Heart left ventricle (tissue), 16 donors: ENCODE measurements at regions not wholly inside any gene's neighbourhood (a gene's known extent, or its start where the extent isn't known, plus 50 kb on each side); places are given as distances from the start of the nearest gene placed in this dataset.

Experiments
- ATAC-seq, 4 donors: fragments of 200-7000 bp; cut with Tn5 transposase; one replicate each; pipeline ENCODE4 v1.9.1; 2020 to 2022; ENCODE audit warnings: moderate library complexity in 4 of 4, mild to moderate bottlenecking in 3 of 4, moderate number of reproducible peaks in 1 of 4
- DNase-seq, 5 donors: peaks; one replicate each; pipeline ENCODE4 v3.0.0-alpha.2; 2020
- H3K27ac ChIP-seq, 12 donors: fragments of 200-600 bp; sonication (generic) in 4 of 12; one replicate each; pipeline versions ENCODE4 v1.5.0 to v1.8.0; 2016 to 2022; ENCODE audit warnings: mild to moderate bottlenecking in 2 of 12
- H3K27me3 ChIP-seq, 9 donors: fragments of 200-600 bp; sonication (generic) in 2 of 9; one replicate each; pipeline versions ENCODE4 v1.5.1 to v1.8.0; 2016 to 2022; ENCODE audit warnings: mild to moderate bottlenecking in 3 of 9
- H3K36me3 ChIP-seq, 9 donors: fragments of 200-600 bp; sonication (generic) in 2 of 9; one replicate each; pipeline versions ENCODE4 v1.5.0 to v1.8.0; 2018 to 2022; ENCODE audit warnings: mild to moderate bottlenecking in 2 of 9
- H3K4me1 ChIP-seq, 12 donors: fragments of 200-600 bp; sonication (generic) in 4 of 12; one replicate each; pipeline versions ENCODE4 v1.5.0 to v1.8.0; 2016 to 2022; ENCODE audit warnings: mild to moderate bottlenecking in 3 of 12
- H3K4me3 ChIP-seq, 12 donors: fragments of 200-600 bp; sonication (generic) in 4 of 12; one replicate each; pipeline versions ENCODE4 v1.5.0 to v1.8.0; 2017 to 2022; ENCODE audit warnings: mild to moderate bottlenecking in 9 of 12, moderate library complexity in 4 of 12
- H3K9me3 ChIP-seq, 12 donors: fragments of 200-600 bp; sonication (generic) in 4 of 12; one replicate each; pipeline versions ENCODE4 v1.5.0 to v1.8.0; 2016 to 2022; ENCODE audit warnings: mild to moderate bottlenecking in 1 of 12
- POLR2A ChIP-seq, 2 donors: fragments of 450-650 bp; IDR thresholded peaks; one replicate each; pipeline ENCODE4 v1.6.1; 2017; ENCODE audit warnings: antibody characterized with exemption in 2 of 2, mild to moderate bottlenecking in 2 of 2, moderate library complexity in 2 of 2
- WGBS, 4 donors: extraction: QIAGEN DNeasy Blood & Tissue Kit in 2 of 4; methylation state at CpG; one replicate each; pipeline versions ENCODE4 v1.1.5 to v1.1.7; 2013 to 2018; 5-methylcytosine and 5-hydroxymethylcytosine counted together
- intact Hi-C, 10 donors: fragments of 100-400 bp; cut with DNase I; formaldehyde crosslinking; loops; one replicate each; pipeline versions ENCODE4 v1.11.1 to v1.14.2; 2022
- TF ChIP-seq, protein P1 (sequence below), 12 donors: fragments of 200-600 bp; sonication (generic) in 4 of 12; IDR thresholded peaks; one replicate each; pipeline versions ENCODE4 v1.5.0 to v1.8.0; 2018 to 2022; ENCODE audit warnings: antibody characterized with exemption in 12 of 12, mild to moderate bottlenecking in 5 of 12
- donor health status: ischemic (EF 13 %, LVEDD 7.1; RV severe dilation, severe dysfunction).
- donor health status: healthy with polysubstance abuse.
- donor health status: DM: no; HTN: yes; CAD: no.
- donor health status: DM: no; HTN: no; CAD: no.
- donor health status: ischemic (EF 25% LVEDD 6.9; RV normal size, moderate dysfunction).
- donor health status: ischemic (EF 25% LVEDD 5.7; RV mildly dilated, moderate dysfunction).
- donor health status: healthy.
- donor health status: DM: yes; HTN: yes; CAD: no.
- donor health status: ischemic (EF 35%, LVEDD 5.7; RV mildly dilated, moderate dysfunction).
- donor health status: nonischemic (EF 11% LVEDD 7.7; RV severe dilation, severe dysfunction).
- donor health status: DM: yes; HTN: yes; CAD: no.
- donor health status: PGD.
- donor health status: ischemic (EF 29% LVEDD 5.4; RV normal size, mild dysfunction).
- donor health status: nonischemic (EF 23%, LVEDD 6.1; RV moderate dilation, normal function).

DNA sequence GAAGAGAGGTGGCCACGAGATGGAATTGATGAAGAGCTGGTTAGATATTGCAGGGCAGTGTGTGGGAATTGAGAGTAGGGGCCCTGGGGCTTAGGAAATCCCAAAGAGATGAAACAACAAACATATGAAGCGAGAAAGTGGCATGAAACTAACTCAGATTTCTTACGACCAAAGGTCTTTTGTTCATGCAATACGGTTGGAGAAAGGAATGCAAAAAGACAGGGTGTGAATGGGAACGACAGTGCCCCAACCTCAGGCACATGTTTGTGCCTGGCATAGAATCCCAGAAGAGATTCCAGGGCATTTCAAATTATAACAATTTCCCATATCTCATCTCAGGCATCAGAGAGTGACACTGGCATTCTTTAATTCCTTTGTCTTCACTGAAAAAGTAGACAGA, 199.2 kb downstream of the ACTL7B start:
- WGBS, 4 donors = 67 to 75% (median 74%) methylated on average over 5 of the region's 5 CpGs
- Histone ChIP-seq H3K4me3 (no peak overlapping the region), H3K36me3 (no peaks in the 10 kb centered on the region), H3K27ac (no peak overlapping the region), H3K9me3 (peaks cover 0 to 26% (median 18%) of the 10 kb centered on the region in 12 donors), H3K27me3 (no peaks in the 10 kb centered on the region), H3K4me1 (no peaks in the 10 kb centered on the region)
- ATAC-seq = no peak
- intact Hi-C loops = no loop called here
- no peak for DNase-seq
- TF ChIP-seq, protein P1, sequence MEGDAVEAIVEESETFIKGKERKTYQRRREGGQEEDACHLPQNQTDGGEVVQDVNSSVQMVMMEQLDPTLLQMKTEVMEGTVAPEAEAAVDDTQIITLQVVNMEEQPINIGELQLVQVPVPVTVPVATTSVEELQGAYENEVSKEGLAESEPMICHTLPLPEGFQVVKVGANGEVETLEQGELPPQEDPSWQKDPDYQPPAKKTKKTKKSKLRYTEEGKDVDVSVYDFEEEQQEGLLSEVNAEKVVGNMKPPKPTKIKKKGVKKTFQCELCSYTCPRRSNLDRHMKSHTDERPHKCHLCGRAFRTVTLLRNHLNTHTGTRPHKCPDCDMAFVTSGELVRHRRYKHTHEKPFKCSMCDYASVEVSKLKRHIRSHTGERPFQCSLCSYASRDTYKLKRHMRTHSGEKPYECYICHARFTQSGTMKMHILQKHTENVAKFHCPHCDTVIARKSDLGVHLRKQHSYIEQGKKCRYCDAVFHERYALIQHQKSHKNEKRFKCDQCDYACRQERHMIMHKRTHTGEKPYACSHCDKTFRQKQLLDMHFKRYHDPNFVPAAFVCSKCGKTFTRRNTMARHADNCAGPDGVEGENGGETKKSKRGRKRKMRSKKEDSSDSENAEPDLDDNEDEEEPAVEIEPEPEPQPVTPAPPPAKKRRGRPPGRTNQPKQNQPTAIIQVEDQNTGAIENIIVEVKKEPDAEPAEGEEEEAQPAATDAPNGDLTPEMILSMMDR (IDR thresholded peaks at IDR 0.05) = no peak
- no peak for TF ChIP-seq POLR2A (IDR thresholded peaks at IDR 0.05)

DNA sequence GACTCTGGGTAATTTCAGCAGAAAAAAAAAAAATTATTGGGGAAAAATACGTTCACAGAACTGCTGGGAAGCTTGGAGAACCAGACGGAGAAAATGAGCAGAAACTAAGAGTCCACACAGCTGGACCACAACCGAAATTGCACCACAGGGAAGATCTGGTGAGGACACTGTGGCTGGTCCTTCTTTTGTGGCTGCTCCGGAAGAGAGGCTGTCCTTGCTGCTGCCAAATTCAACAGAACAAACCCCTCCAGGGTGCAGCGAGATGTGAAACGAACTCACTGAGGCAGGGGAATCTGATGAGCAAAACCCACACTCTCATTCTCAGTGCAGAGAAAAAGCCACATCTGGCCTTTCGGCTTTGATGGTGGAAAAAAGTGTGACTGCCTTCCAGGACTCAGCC, 200.0 kb downstream of the ACTL7B start:
- Histone ChIP-seq H3K27me3 (no peaks in the 10 kb centered on the region), H3K4me1 (no peaks in the 10 kb centered on the region), H3K9me3 (peaks cover 0 to 26% (median 18%) of the 10 kb centered on the region in 12 donors), H3K27ac (no peak overlapping the region), H3K36me3 (no peaks in the 10 kb centered on the region), H3K4me3 (no peak overlapping the region)
- DNase-seq (no peak), ATAC-seq (no peak)
- 62 to 81% (median 75%) methylated on average over 7 of the region's 7 CpGs for WGBS, 4 donors
- intact Hi-C loops = no loop called here
- no peak for TF ChIP-seq POLR2A (IDR thresholded peaks at IDR 0.05)
- TF ChIP-seq, protein P1 (IDR thresholded peaks at IDR 0.05) = no peak

DNA sequence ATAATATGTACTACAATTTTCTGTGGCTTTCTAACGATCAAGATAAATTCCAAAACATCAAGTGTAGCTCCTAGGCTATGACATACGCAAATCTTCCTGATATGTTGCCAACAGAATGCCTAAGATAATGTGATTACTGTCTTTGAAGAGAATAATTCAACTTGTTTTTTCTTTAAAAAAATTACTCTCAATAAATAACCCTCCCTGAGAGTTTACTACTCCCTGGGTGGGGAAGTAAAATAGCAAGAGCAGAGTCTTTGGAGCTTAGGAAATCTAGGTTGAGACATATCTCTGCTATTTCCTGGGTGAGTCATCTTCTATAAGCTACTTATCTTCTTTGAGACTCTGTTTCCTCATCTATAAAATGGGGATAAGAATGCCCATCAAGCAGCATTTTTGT, 201.2 kb downstream of the ACTL7B start:
- H3K9me3 ChIP-seq = peaks cover 0 to 16% (median 11%) of the 10 kb centered on the region in 12 donors
- no peak for DNase-seq
- no peaks in the 10 kb centered on the region for H3K36me3 ChIP-seq
- intact Hi-C loops = no loop called here
- no peak for ATAC-seq
- no peak overlapping the region for H3K4me3 ChIP-seq
- WGBS, 4 donors = 71 to 83% (median 79%) methylated on average over 2 of the region's 2 CpGs
- no peak overlapping the region for H3K27ac ChIP-seq
- H3K4me1 ChIP-seq = no peaks in the 10 kb centered on the region
- H3K27me3 ChIP-seq = no peaks in the 10 kb centered on the region
- TF ChIP-seq, protein P1 (IDR thresholded peaks at IDR 0.05) = no peak
- TF ChIP-seq POLR2A (IDR thresholded peaks at IDR 0.05) = no peak

DNA sequence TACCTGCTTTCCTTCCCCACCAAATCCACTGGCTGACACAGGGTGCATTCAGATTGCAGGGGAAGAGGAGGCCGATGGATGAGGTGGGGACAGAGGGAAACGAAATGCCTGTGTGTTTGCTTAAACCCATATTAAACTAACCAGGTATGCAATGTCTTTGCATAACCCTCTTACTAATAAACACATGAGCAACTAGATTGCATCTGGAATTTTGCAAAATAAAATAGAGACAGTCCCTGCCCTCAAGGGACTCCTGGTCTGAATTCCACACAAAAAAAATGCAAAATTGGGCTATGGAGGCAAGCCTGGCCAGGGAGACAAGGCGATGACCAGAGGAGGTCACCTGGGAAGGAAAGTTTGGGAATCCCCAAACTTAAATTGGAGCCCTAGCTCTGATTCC, 202.9 kb downstream of the ACTL7B start:
- DNase-seq (no peak), ATAC-seq (no peak)
- Histone ChIP-seq H3K27me3 (no peaks in the 10 kb centered on the region), H3K4me3 (no peak overlapping the region), H3K9me3 (no peaks in the 10 kb centered on the region), H3K4me1 (no peaks in the 10 kb centered on the region), H3K27ac (no peak overlapping the region), H3K36me3 (no peaks in the 10 kb centered on the region)
- intact Hi-C loops = no loop called here
- 73 to 86% (median 84%) methylated on average over 3 of the region's 3 CpGs for WGBS, 4 donors
- no peak for TF ChIP-seq POLR2A (IDR thresholded peaks at IDR 0.05)
- TF ChIP-seq, protein P1 (IDR thresholded peaks at IDR 0.05) = no peak
